HG02981 (cell line): ENCODE measurements at regions not wholly inside any gene's neighbourhood (a gene's known extent, or its start where the extent isn't known, plus 50 kb on each side); places are given as distances from the start of the nearest gene placed in this dataset.
"Not testable (repeated sequence)": the region's sequence is repeated elsewhere in the genome, so short reads cannot be mapped to it uniquely, and the experiment has no call there.

Experiments
- ATAC-seq: cut with Tn5 transposase; IDR thresholded peaks from one replicate; pipeline ENCODE4 v1.9.1; 2021; ENCODE audit warnings: mild to moderate bottlenecking, moderate library complexity; ENCODE audit not compliant: unreplicated experiment

- not testable (repeated sequence) for ATAC-seq
Measured at GRCh38 chr17:21514567-21514966, 138.4 kb downstream of the KCNJ12 start.

GRCh38 chr17:21517538-21518293 lies 141.6 kb downstream of the KCNJ12 start:
- ATAC-seq: no peak

GRCh38 chr17:21522755-21523336 lies 146.7 kb downstream of the KCNJ12 start:
- no peak for ATAC-seq

- no peak for ATAC-seq
Measured at GRCh38 chr17:21523497-21524210, 147.5 kb downstream of the KCNJ12 start.

- ATAC-seq: no peak
Measured at GRCh38 chr17:21524211-21524591, 148.0 kb downstream of the KCNJ12 start.

- ATAC-seq: no peak
Measured at GRCh38 chr17:21525464-21526130, 149.4 kb downstream of the KCNJ12 start.

GRCh38 chr17:21528031-21528695 lies 152.0 kb downstream of the KCNJ12 start:
- ATAC-seq: no peak

- no peak for ATAC-seq
Measured at GRCh38 chr17:21530311-21530710, 154.2 kb downstream of the KCNJ12 start.

- no peak for ATAC-seq
Measured at GRCh38 chr17:21530841-21531240, 154.7 kb downstream of the KCNJ12 start.

GRCh38 chr17:21532763-21533385 lies 156.7 kb downstream of the KCNJ12 start:
- ATAC-seq: no peak

GRCh38 chr17:21535686-21536375 lies 156.5 kb upstream of the KCNJ18 start:
- no peak for ATAC-seq

GRCh38 chr17:21537302-21537701 lies 155.0 kb upstream of the KCNJ18 start:
- ATAC-seq: no peak

GRCh38 chr17:21538615-21539014 lies 153.7 kb upstream of the KCNJ18 start:
- no peak for ATAC-seq

GRCh38 chr17:21539146-21539545 lies 153.2 kb upstream of the KCNJ18 start:
- no peak for ATAC-seq

- no peak for ATAC-seq
Measured at GRCh38 chr17:21540502-21540901, 151.8 kb upstream of the KCNJ18 start.

- ATAC-seq: no peak
Measured at GRCh38 chr17:21542070-21542469, 150.3 kb upstream of the KCNJ18 start.

GRCh38 chr17:21542991-21543390 lies 149.3 kb upstream of the KCNJ18 start:
- ATAC-seq: no peak

- ATAC-seq: no peak
Measured at GRCh38 chr17:21545064-21545463, 147.3 kb upstream of the KCNJ18 start.

GRCh38 chr17:21548236-21548635 lies 144.1 kb upstream of the KCNJ18 start:
- no peak for ATAC-seq

GRCh38 chr17:21549107-21549687 lies 143.1 kb upstream of the KCNJ18 start:
- ATAC-seq: no peak
